K562 (cell line): ENCODE measurements at regions not wholly inside any gene's neighbourhood (a gene's known extent, or its start where the extent isn't known, plus 50 kb on each side); places are given as distances from the start of the nearest gene placed in this dataset.

Source experiments
- ATAC-seq: fragments of 200-7000 bp; cut with Tn5 transposase; 3 replicates; pipeline ENCODE4 v1.9.1; 2020; ENCODE audit warnings: moderate library complexity
- BruUV-seq: library from RNA; stranded (reverse); fragments of 400-500 nt; replicated peaks from 2 replicates; lab custom pipeline; 2021; lab: Mats Ljungman, UMichigan
- CTCF ChIA-PET: fragments of 300-600 bp; formaldehyde crosslinking; extraction: SDS; loops from one replicate; lab custom pipeline; 2021; ENCODE audit warnings: low intra/inter-chr PET ratio; lab: Yijun Ruan, JAX
- POLR2A ChIA-PET: fragments of 300-600, 350-650 bp; sonication (Branson Sonifier 250); formaldehyde crosslinking; extraction: SDS; loops from one replicate; lab custom pipeline; 2021; ENCODE audit warnings: antibody characterized with exemption, inconsistent platforms; lab: Yijun Ruan, JAX
- DNase-seq, 4 experiments: peaks; one replicate each; pipeline versions ENCODE4 v3.0.0 to v3.0.0-alpha.2; 2011 to 2018; ENCODE audit warnings: low spot score in 3 of 4, mixed read lengths in 3 of 4; ENCODE audit errors: extremely low read depth in 1 of 4
- FAIRE-seq: peaks from 2 replicates; lab custom pipeline; 2011; peaks lifted over from hg19 to GRCh38; lab: Jason Lieb, UNC
- H2AFZ ChIP-seq: 2 replicates; pipeline ENCODE4 v1.6.0; 2011; ENCODE audit warnings: low read depth, low read length, control low read depth, inconsistent platforms
- H3K27ac ChIP-seq: fragments of 200-600 bp; 3 replicates; pipeline ENCODE4 v1.8.0; 2011; ENCODE audit warnings: low read depth, mild to moderate bottlenecking, control low read depth, inconsistent platforms, low read length, moderate library complexity, mixed read lengths; ENCODE audit errors: extremely low read depth
- H3K27me3 ChIP-seq, 2 experiments: fragments of 300-600 bp in 1 of 2; 2 replicates in 1 of 2; 3 replicates in 1 of 2; pipeline versions ENCODE4 v1.6.0 to v1.8.0; 2011; ENCODE audit warnings: inconsistent platforms in 2 of 2, low read length in 2 of 2, mild to moderate bottlenecking in 1 of 2, mixed read lengths in 1 of 2, moderate library complexity in 1 of 2; ENCODE audit not compliant: control insufficient read depth in 2 of 2, insufficient read depth in 2 of 2
- H3K36me3 ChIP-seq: fragments of 300-600 bp; 3 replicates; pipeline ENCODE4 v1.8.0; 2011; ENCODE audit warnings: mild to moderate bottlenecking, low read length, inconsistent platforms; ENCODE audit not compliant: control insufficient read depth, insufficient read depth
- H3K4me1 ChIP-seq, 2 experiments: fragments of 200-600 bp in 1 of 2; replicated peaks in 1 of 2; 2 replicates in 1 of 2; 3 replicates in 1 of 2; pipeline versions ENCODE4 v1.5.1 to v1.8.0; 2011; ENCODE audit warnings: inconsistent platforms in 2 of 2, low read length in 2 of 2, mild to moderate bottlenecking in 1 of 2, mixed read lengths in 1 of 2, moderate library complexity in 1 of 2; ENCODE audit not compliant: control insufficient read depth in 2 of 2, insufficient read depth in 2 of 2
- H3K4me2 ChIP-seq: 2 replicates; pipeline ENCODE4 v1.6.1; 2011; ENCODE audit warnings: low read length, control low read depth, inconsistent platforms, mixed read lengths; ENCODE audit not compliant: insufficient read depth
- H3K4me3 ChIP-seq: fragments of 200-600 bp; sonication (generic), shearing (Covaris generic); 2 replicates; pipeline ENCODE4 v1.5.1; 2016; ENCODE audit warnings: control low read depth, inconsistent platforms
- H3K79me2 ChIP-seq: fragments of 200-600 bp; 3 replicates; pipeline ENCODE4 v1.8.0; 2011; ENCODE audit warnings: low read length, inconsistent platforms; ENCODE audit not compliant: control insufficient read depth, insufficient read depth
- H3K9ac ChIP-seq, 2 experiments: 2 replicates each; pipeline versions ENCODE4 v1.6.0 to v1.6.1; 2011; ENCODE audit warnings: low read depth in 2 of 2, low read length in 2 of 2, control low read depth in 1 of 2, inconsistent platforms in 1 of 2, mild to moderate bottlenecking in 1 of 2, mixed read lengths in 1 of 2; ENCODE audit not compliant: insufficient read depth in 1 of 2
- H3K9me1 ChIP-seq: one replicate; pipeline ENCODE4 v1.6.0; 2011; ENCODE audit warnings: inconsistent platforms, mild to moderate bottlenecking, low read length, moderate library complexity; ENCODE audit not compliant: control insufficient read depth, insufficient read depth
- H3K9me3 ChIP-seq: replicated peaks from 2 replicates; pipeline ENCODE4 v1.5.1; 2011; ENCODE audit warnings: low read depth, low read length, inconsistent platforms; ENCODE audit not compliant: control insufficient read depth, insufficient read depth
- H4K20me1 ChIP-seq: replicated peaks from 2 replicates; pipeline ENCODE4 v1.6.1; 2011; ENCODE audit warnings: low read length, inconsistent platforms, mixed read lengths; ENCODE audit not compliant: control insufficient read depth, insufficient read depth
- GMEB1 ChIP-seq: fragments of 250-450 bp; sonication (Bioruptor Pico); IDR thresholded peaks from 2 replicates; pipeline ENCODE4 v1.4.0; 2020; ENCODE audit warnings: mild to moderate bottlenecking
- PHF20 ChIP-seq: fragments of 450-650 bp; IDR thresholded peaks from 2 replicates; pipeline ENCODE4 v1.6.1; 2018; ENCODE audit not compliant: partially characterized antibody
- PTBP1 ChIP-seq: fragments of 200-400 bp; formaldehyde crosslinking; IDR thresholded peaks from 2 replicates; pipeline ENCODE4 v1.6.1; 2017; ENCODE audit warnings: low read depth, low read length
- SAFB2 ChIP-seq: fragments of 200-400 bp; formaldehyde crosslinking; IDR thresholded peaks from 2 replicates; pipeline ENCODE4 v1.6.1; 2018; ENCODE audit warnings: borderline replicate concordance, low read length, low read depth, moderate library complexity; ENCODE audit not compliant: severe bottlenecking
- SMARCA5 ChIP-seq: fragments of 450-650 bp; IDR thresholded peaks from 2 replicates; pipeline ENCODE4 v1.6.1; 2016
- XRCC5 ChIP-seq: fragments of 200-400 bp; formaldehyde crosslinking; IDR thresholded peaks from 2 replicates; pipeline ENCODE4 v1.6.1; 2017; ENCODE audit warnings: low read depth, mild to moderate bottlenecking, low read length
- ZNF12 ChIP-seq: sonication (generic); formaldehyde crosslinking; IDR thresholded peaks from 2 replicates; pipeline ENCODE4 v1.4.0; 2020; ENCODE audit warnings: mild to moderate bottlenecking, missing genetic modification reagents
- WGBS: fragments of 100-300 bp; shearing (Covaris generic); methylation state at CpG from one replicate; pipeline ENCODE4 v1.1.6; 2016; ENCODE audit warnings: low coverage, mixed read lengths; ENCODE audit not compliant: insufficient coverage; ENCODE audit errors: missing lambda C conversion rate; 5-methylcytosine and 5-hydroxymethylcytosine counted together
- in situ Hi-C: fragments of 300-500 bp; cut with MboI; formaldehyde crosslinking; loops from 4 replicates; pipeline ENCODE4 v1.15.0; 2018; ENCODE audit warnings: inconsistent platforms, mixed read lengths
- intact Hi-C: fragments of 100-400 bp; cut with micrococcal nuclease; formaldehyde crosslinking; loops from 2 replicates; pipeline ENCODE4 v1.14.2; 2022
- TF ChIP-seq, protein P1 (sequence below): fragments of 250-450 bp; sonication (Bioruptor Pico); IDR thresholded peaks from 2 replicates; pipeline ENCODE4 v1.4.0; 2020
- TF ChIP-seq, protein P2 (sequence below): fragments of 450-650 bp; IDR thresholded peaks from one replicate; pipeline ENCODE4 v1.6.1; 2018; ENCODE audit warnings: mild to moderate bottlenecking, moderate library complexity; ENCODE audit not compliant: partially characterized antibody
- TF ChIP-seq, protein P3 (sequence below): fragments of 250-450 bp; sonication (Bioruptor Pico); IDR thresholded peaks from 2 replicates; pipeline ENCODE4 v1.5.0; 2021

DNA sequence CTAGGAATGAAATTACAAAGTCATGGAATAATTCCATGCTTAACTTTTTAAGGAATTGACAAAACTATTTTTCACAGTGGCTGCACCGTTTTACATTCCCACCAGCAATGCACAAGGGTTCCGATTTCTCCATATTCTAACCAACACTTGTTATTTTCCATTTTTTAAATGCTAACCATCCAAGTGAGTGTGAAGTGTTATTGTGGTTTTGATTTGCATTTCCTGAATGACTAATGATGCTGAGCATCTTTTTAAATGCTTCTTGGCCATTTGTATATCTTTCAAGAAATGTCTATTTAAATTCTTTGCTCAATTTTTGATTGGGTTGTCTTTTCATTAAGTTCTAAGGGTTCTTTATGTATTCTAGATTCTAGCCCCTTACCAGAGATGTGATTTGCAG, 479.5 kb upstream of the SMARCA2 start:
- Histone ChIP-seq H3K27me3 (no peaks in the 10 kb centered on the region), H3K27ac (no peak overlapping the region), H3K4me1 (no peaks in the 10 kb centered on the region), H3K9ac (no peak overlapping the region), H4K20me1 (no peaks in the 10 kb centered on the region), H3K9me1 (no peaks in the 10 kb centered on the region), H3K79me2 (no peaks in the 10 kb centered on the region), H3K4me3 (no peak overlapping the region), H3K36me3 (no peaks in the 10 kb centered on the region), H3K4me2 (no peak overlapping the region), H3K9me3 (no peaks in the 10 kb centered on the region; the same call in 1 of the 2 replicates), H2AFZ (no peak overlapping the region)
- POLR2A ChIA-PET = no interaction called here
- in situ Hi-C loops = no loop called here
- intact Hi-C loops = no loop called here
- DNase-seq = no peak
- no peak for FAIRE-seq
- 0% methylated on average over 2 of the region's 2 CpGs for WGBS
- TF ChIP-seq GMEB1 (CRISPR knock-in tag) (no peak), SMARCA5 (no peak), PHF20 (no peak)
- ATAC-seq = no peak
- BruUV-seq = no TSS peak
- CTCF ChIA-PET = no interaction called here

- 4% methylated on average over 5 of the region's 5 CpGs for WGBS
- Histone ChIP-seq H2AFZ (no peak overlapping the region), H3K79me2 (no peaks in the 10 kb centered on the region), H3K9ac (no peak overlapping the region), H3K27me3 (no peaks in the 10 kb centered on the region), H3K4me1 (no peaks in the 10 kb centered on the region), H3K9me1 (no peaks in the 10 kb centered on the region), H3K36me3 (no peaks in the 10 kb centered on the region), H3K4me2 (no peak overlapping the region), H4K20me1 (no peaks in the 10 kb centered on the region), H3K27ac (no peak overlapping the region), H3K4me3 (no peak overlapping the region), H3K9me3 (no peaks in the 10 kb centered on the region; the same call in 1 of the 2 replicates)
- in situ Hi-C loops (no loop called here), intact Hi-C loops (no loop called here)
- ChIA-PET CTCF (no interaction called here), POLR2A (no interaction called here)
- no TSS peak for BruUV-seq
- DNase-seq = no peak
- no peak for FAIRE-seq
- no peak for ATAC-seq
- TF ChIP-seq PTBP1 (no peak), ZNF12 (CRISPR knock-in tag) (no peak), SAFB2 (no peak), XRCC5 (no peak)
- TF ChIP-seq, protein P1, sequence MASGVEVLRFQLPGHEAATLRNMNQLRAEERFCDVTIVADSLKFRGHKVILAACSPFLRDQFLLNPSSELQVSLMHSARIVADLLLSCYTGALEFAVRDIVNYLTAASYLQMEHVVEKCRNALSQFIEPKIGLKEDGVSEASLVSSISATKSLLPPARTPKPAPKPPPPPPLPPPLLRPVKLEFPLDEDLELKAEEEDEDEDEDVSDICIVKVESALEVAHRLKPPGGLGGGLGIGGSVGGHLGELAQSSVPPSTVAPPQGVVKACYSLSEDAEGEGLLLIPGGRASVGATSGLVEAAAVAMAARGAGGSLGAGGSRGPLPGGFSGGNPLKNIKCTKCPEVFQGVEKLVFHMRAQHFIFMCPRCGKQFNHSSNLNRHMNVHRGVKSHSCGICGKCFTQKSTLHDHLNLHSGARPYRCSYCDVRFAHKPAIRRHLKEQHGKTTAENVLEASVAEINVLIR (CRISPR knock-in tag) = no peak
- TF ChIP-seq, protein P2, sequence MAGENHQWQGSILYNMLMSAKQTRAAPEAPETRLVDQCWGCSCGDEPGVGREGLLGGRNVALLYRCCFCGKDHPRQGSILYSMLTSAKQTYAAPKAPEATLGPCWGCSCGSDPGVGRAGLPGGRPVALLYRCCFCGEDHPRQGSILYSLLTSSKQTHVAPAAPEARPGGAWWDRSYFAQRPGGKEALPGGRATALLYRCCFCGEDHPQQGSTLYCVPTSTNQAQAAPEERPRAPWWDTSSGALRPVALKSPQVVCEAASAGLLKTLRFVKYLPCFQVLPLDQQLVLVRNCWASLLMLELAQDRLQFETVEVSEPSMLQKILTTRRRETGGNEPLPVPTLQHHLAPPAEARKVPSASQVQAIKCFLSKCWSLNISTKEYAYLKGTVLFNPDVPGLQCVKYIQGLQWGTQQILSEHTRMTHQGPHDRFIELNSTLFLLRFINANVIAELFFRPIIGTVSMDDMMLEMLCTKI = no peak
- TF ChIP-seq, protein P3, sequence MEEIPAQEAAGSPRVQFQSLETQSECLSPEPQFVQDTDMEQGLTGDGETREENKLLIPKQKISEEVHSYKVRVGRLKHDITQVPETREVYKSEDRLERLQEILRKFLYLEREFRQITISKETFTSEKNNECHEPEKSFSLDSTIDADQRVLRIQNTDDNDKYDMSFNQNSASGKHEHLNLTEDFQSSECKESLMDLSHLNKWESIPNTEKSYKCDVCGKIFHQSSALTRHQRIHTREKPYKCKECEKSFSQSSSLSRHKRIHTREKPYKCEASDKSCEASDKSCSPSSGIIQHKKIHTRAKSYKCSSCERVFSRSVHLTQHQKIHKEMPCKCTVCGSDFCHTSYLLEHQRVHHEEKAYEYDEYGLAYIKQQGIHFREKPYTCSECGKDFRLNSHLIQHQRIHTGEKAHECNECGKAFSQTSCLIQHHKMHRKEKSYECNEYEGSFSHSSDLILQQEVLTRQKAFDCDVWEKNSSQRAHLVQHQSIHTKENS (CRISPR knock-in tag) = no peak
Observed at GRCh38 chr9:1536522-1537170, 478.5 kb upstream of the SMARCA2 start.
